K562 (cell line): ENCODE measurements at regions not wholly inside any gene's neighbourhood (a gene's known extent, or its start where the extent isn't known, plus 50 kb on each side); places are given as distances from the start of the nearest gene placed in this dataset.

Experiments
- ATAC-seq: fragments of 200-7000 bp; cut with Tn5 transposase; 3 replicates; pipeline ENCODE4 v1.9.1; 2020; ENCODE audit warnings: moderate library complexity
- BruUV-seq: library from RNA; stranded (reverse); fragments of 400-500 nt; replicated peaks from 2 replicates; lab custom pipeline; 2021; lab: Mats Ljungman, UMichigan
- CTCF ChIA-PET: fragments of 300-600 bp; formaldehyde crosslinking; extraction: SDS; loops from one replicate; lab custom pipeline; 2021; ENCODE audit warnings: low intra/inter-chr PET ratio; lab: Yijun Ruan, JAX
- POLR2A ChIA-PET: fragments of 300-600, 350-650 bp; sonication (Branson Sonifier 250); formaldehyde crosslinking; extraction: SDS; loops from one replicate; lab custom pipeline; 2021; ENCODE audit warnings: antibody characterized with exemption, inconsistent platforms; lab: Yijun Ruan, JAX
- DNase-seq, 4 experiments: peaks; one replicate each; pipeline versions ENCODE4 v3.0.0 to v3.0.0-alpha.2; 2011 to 2018; ENCODE audit warnings: low spot score in 3 of 4, mixed read lengths in 3 of 4; ENCODE audit errors: extremely low read depth in 1 of 4
- FAIRE-seq: peaks from 2 replicates; lab custom pipeline; 2011; peaks lifted over from hg19 to GRCh38; lab: Jason Lieb, UNC
- H2AFZ ChIP-seq: 2 replicates; pipeline ENCODE4 v1.6.0; 2011; ENCODE audit warnings: low read depth, low read length, control low read depth, inconsistent platforms
- H3K27ac ChIP-seq: fragments of 200-600 bp; 3 replicates; pipeline ENCODE4 v1.8.0; 2011; ENCODE audit warnings: low read depth, mild to moderate bottlenecking, control low read depth, inconsistent platforms, low read length, moderate library complexity, mixed read lengths; ENCODE audit errors: extremely low read depth
- H3K27me3 ChIP-seq, 2 experiments: fragments of 300-600 bp in 1 of 2; 2 replicates in 1 of 2; 3 replicates in 1 of 2; pipeline versions ENCODE4 v1.6.0 to v1.8.0; 2011; ENCODE audit warnings: inconsistent platforms in 2 of 2, low read length in 2 of 2, mild to moderate bottlenecking in 1 of 2, mixed read lengths in 1 of 2, moderate library complexity in 1 of 2; ENCODE audit not compliant: control insufficient read depth in 2 of 2, insufficient read depth in 2 of 2
- H3K36me3 ChIP-seq: fragments of 300-600 bp; 3 replicates; pipeline ENCODE4 v1.8.0; 2011; ENCODE audit warnings: mild to moderate bottlenecking, low read length, inconsistent platforms; ENCODE audit not compliant: control insufficient read depth, insufficient read depth
- H3K4me1 ChIP-seq, 2 experiments: fragments of 200-600 bp in 1 of 2; replicated peaks in 1 of 2; 2 replicates in 1 of 2; 3 replicates in 1 of 2; pipeline versions ENCODE4 v1.5.1 to v1.8.0; 2011; ENCODE audit warnings: inconsistent platforms in 2 of 2, low read length in 2 of 2, mild to moderate bottlenecking in 1 of 2, mixed read lengths in 1 of 2, moderate library complexity in 1 of 2; ENCODE audit not compliant: control insufficient read depth in 2 of 2, insufficient read depth in 2 of 2
- H3K4me2 ChIP-seq: 2 replicates; pipeline ENCODE4 v1.6.1; 2011; ENCODE audit warnings: low read length, control low read depth, inconsistent platforms, mixed read lengths; ENCODE audit not compliant: insufficient read depth
- H3K4me3 ChIP-seq: fragments of 200-600 bp; sonication (generic), shearing (Covaris generic); 2 replicates; pipeline ENCODE4 v1.5.1; 2016; ENCODE audit warnings: control low read depth, inconsistent platforms
- H3K79me2 ChIP-seq: fragments of 200-600 bp; 3 replicates; pipeline ENCODE4 v1.8.0; 2011; ENCODE audit warnings: low read length, inconsistent platforms; ENCODE audit not compliant: control insufficient read depth, insufficient read depth
- H3K9ac ChIP-seq, 2 experiments: 2 replicates each; pipeline versions ENCODE4 v1.6.0 to v1.6.1; 2011; ENCODE audit warnings: low read depth in 2 of 2, low read length in 2 of 2, control low read depth in 1 of 2, inconsistent platforms in 1 of 2, mild to moderate bottlenecking in 1 of 2, mixed read lengths in 1 of 2; ENCODE audit not compliant: insufficient read depth in 1 of 2
- H3K9me1 ChIP-seq: one replicate; pipeline ENCODE4 v1.6.0; 2011; ENCODE audit warnings: inconsistent platforms, mild to moderate bottlenecking, low read length, moderate library complexity; ENCODE audit not compliant: control insufficient read depth, insufficient read depth
- H3K9me3 ChIP-seq: replicated peaks from 2 replicates; pipeline ENCODE4 v1.5.1; 2011; ENCODE audit warnings: low read depth, low read length, inconsistent platforms; ENCODE audit not compliant: control insufficient read depth, insufficient read depth
- H4K20me1 ChIP-seq: replicated peaks from 2 replicates; pipeline ENCODE4 v1.6.1; 2011; ENCODE audit warnings: low read length, inconsistent platforms, mixed read lengths; ENCODE audit not compliant: control insufficient read depth, insufficient read depth
- GATA2 ChIP-seq: sonication (generic); formaldehyde crosslinking; IDR thresholded peaks from 2 replicates; pipeline ENCODE4 v1.4.0; 2020; ENCODE audit warnings: mild to moderate bottlenecking, missing genetic modification reagents
- NFIC ChIP-seq: fragments of 450-650 bp; IDR thresholded peaks from 2 replicates; pipeline ENCODE4 v1.6.1; 2017; ENCODE audit warnings: mild to moderate bottlenecking, inconsistent platforms
- POLR2AphosphoS2 ChIP-seq: IDR thresholded peaks from 2 replicates; pipeline ENCODE4 v1.6.1; 2012; ENCODE audit warnings: low read length, improper control_type of control experiment
- POLR2G ChIP-seq: fragments of 200-400 bp; formaldehyde crosslinking; IDR thresholded peaks from 2 replicates; pipeline ENCODE4 v1.6.1; 2017; ENCODE audit warnings: low read depth, mild to moderate bottlenecking, antibody characterized with exemption, low read length, moderate library complexity
- SMARCE1 ChIP-seq: fragments of 450-650 bp; IDR thresholded peaks from 2 replicates; pipeline ENCODE4 v1.7.1; 2016; ENCODE audit warnings: mild to moderate bottlenecking
- TRIM28 ChIP-seq: fragments of 450-650 bp; IDR thresholded peaks from 2 replicates; pipeline ENCODE4 v1.6.1; 2017
- WGBS: fragments of 100-300 bp; shearing (Covaris generic); methylation state at CpG from one replicate; pipeline ENCODE4 v1.1.6; 2016; ENCODE audit warnings: low coverage, mixed read lengths; ENCODE audit not compliant: insufficient coverage; ENCODE audit errors: missing lambda C conversion rate; 5-methylcytosine and 5-hydroxymethylcytosine counted together
- in situ Hi-C: fragments of 300-500 bp; cut with MboI; formaldehyde crosslinking; loops from 4 replicates; pipeline ENCODE4 v1.15.0; 2018; ENCODE audit warnings: inconsistent platforms, mixed read lengths
- intact Hi-C: fragments of 100-400 bp; cut with micrococcal nuclease; formaldehyde crosslinking; loops from 2 replicates; pipeline ENCODE4 v1.14.2; 2022
- TF ChIP-seq, protein P1 (sequence below): fragments of 250-450 bp; sonication (Bioruptor Pico); IDR thresholded peaks from 2 replicates; pipeline ENCODE4 v1.8.0; 2022; ENCODE audit warnings: moderate library complexity, mild to moderate bottlenecking, inconsistent platforms
- TF ChIP-seq, protein P2 (sequence below): sonication (generic); formaldehyde crosslinking; IDR thresholded peaks from 2 replicates; pipeline ENCODE4 v1.9.0; 2022; ENCODE audit warnings: mild to moderate bottlenecking, missing genetic modification reagents
- TF ChIP-seq, protein P3 (sequence below): sonication (generic); formaldehyde crosslinking; IDR thresholded peaks from 2 replicates; pipeline ENCODE4 v1.8.0; 2022; ENCODE audit warnings: missing genetic modification reagents, mild to moderate bottlenecking, moderate library complexity, borderline replicate concordance
- TF ChIP-seq, protein P4 (sequence below): fragments of 450-650 bp; formaldehyde crosslinking; IDR thresholded peaks from 2 replicates; pipeline ENCODE4 v1.4.0; 2022; ENCODE audit warnings: missing genetic modification characterization

DNA sequence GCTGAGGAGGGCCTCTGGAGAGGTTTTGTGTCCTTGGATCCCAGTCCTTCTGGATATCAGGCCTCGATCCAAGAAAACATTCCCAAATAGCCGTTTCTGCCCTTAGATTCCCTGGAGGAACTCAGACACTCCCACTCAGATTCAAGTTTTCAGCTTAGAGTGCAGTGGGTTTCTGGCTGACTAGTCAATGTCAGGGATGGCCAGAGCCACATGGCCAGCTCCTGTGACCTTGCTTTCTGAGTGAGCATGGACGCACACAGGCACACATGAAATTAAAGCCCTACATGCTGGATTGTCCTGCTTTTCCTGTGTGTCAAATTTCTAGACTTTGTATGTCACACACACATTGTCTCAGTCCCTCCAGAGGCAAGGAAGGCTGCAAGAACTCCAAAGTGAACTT is 86.2 kb downstream of the TNFAIP2 start:
- BruUV-seq, result no TSS peak
- Histone ChIP-seq H4K20me1 (no peaks in the 10 kb centered on the region), H3K4me3 (no peak overlapping the region), H2AFZ (peak overlapping the region; percentile 59), H3K9me3 (peaks cover 2% of the 10 kb centered on the region), H3K27me3 (no peaks in the 10 kb centered on the region), H3K79me2 (peaks cover 23% of the 10 kb centered on the region; the same call in 2 of the 3 replicates), H3K4me2 (peak overlapping the region; percentile 63), H3K36me3 (no peaks in the 10 kb centered on the region), H3K9me1 (no peaks in the 10 kb centered on the region), H3K4me1 (peaks cover 15 to 32% of the 10 kb centered on the region in 2 experiments; a peak in 4 of 5 replicates), H3K27ac (peak overlapping the region; percentile 41; the same call in 2 of the 3 replicates), H3K9ac (peak overlapping the region; percentile 20 to 74; a peak in 3 of 4 replicates)
- peak; percentile 37 for FAIRE-seq
- no peak for DNase-seq
- POLR2A ChIA-PET, result interaction anchor here (0.5 to 1.7 kb wide), 5 partner anchors 8 to 124 kb away, joined by 3 to 7 read pairs (median 3); partner anchors contain the start of gene EIF5
- in situ Hi-C loops, result no loop called here
- 34% methylated on average over 3 of the region's 3 CpGs for WGBS
- intact Hi-C loops, result loop anchor here (10.0 kb wide), 1 partner anchor 75 kb away; no protein-coding TSS in a partner anchor
- CTCF ChIA-PET, result no interaction called here
- no peak for ATAC-seq
- TF ChIP-seq, protein P1, sequence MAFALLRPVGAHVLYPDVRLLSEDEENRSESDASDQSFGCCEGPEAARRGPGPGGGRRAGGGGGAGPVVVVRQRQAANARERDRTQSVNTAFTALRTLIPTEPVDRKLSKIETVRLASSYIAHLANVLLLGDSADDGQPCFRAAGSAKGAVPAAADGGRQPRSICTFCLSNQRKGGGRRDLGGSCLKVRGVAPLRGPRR (CRISPR knock-in tag), result no peak
- TF ChIP-seq SMARCE1, result no peak
- TF ChIP-seq, protein P2, sequence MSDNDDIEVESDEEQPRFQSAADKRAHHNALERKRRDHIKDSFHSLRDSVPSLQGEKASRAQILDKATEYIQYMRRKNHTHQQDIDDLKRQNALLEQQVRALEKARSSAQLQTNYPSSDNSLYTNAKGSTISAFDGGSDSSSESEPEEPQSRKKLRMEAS, result peak; percentile 41; the same call in 1 of the 2 replicates
- TF ChIP-seq, all 486 proteins: peak for 1

DNA sequence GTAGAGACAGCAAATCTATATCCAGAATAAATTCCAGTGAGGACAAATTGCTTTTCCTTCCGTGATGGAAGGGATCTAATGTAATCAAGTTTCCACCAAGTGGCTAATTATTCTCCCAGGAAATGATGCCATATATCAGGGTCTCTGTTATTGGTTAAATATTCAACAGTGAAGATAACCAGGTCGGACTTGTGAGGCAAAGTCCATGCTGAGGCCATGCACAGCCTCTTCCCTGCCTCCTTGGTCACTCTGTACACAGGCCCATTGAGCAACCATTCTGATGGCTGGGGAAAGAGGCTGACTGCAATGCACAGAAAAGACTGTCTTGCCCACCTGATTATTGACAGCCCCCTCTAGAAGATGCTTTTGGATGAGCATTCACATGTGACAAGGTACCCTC is 90.1 kb downstream of the TNFAIP2 start:
- DNase-seq (no peak), ATAC-seq (no peak), FAIRE-seq (no peak)
- H4K20me1 ChIP-seq, result no peaks in the 10 kb centered on the region
- 0% methylated on average over 1 of the region's 2 CpGs for WGBS
- intact Hi-C loops (no loop called here), in situ Hi-C loops (no loop called here)
- H3K9me3 ChIP-seq, result no peaks in the 10 kb centered on the region
- H3K4me3 ChIP-seq, result no peak overlapping the region
- no peak overlapping the region for H3K4me2 ChIP-seq
- H3K79me2 ChIP-seq, result peaks cover 2% of the 10 kb centered on the region; the same call in 2 of the 3 replicates
- ChIA-PET CTCF (no interaction called here), POLR2A (no interaction called here)
- no peaks in the 10 kb centered on the region for H3K27me3 ChIP-seq
- no peaks in the 10 kb centered on the region for H3K9me1 ChIP-seq
- no peak overlapping the region for H3K27ac ChIP-seq
- no peak overlapping the region for H2AFZ ChIP-seq
- H3K36me3 ChIP-seq, result no peaks in the 10 kb centered on the region
- peaks cover 7 to 11% of the 10 kb centered on the region in 2 experiments; a peak in 4 of 5 replicates for H3K4me1 ChIP-seq
- no peak overlapping the region for H3K9ac ChIP-seq
- BruUV-seq, result no TSS peak
- TF ChIP-seq GATA2 (CRISPR knock-in tag) (no peak), TRIM28 (no peak), POLR2AphosphoS2 (no peak), POLR2G (no peak), NFIC (no peak)
- TF ChIP-seq, protein P3, sequence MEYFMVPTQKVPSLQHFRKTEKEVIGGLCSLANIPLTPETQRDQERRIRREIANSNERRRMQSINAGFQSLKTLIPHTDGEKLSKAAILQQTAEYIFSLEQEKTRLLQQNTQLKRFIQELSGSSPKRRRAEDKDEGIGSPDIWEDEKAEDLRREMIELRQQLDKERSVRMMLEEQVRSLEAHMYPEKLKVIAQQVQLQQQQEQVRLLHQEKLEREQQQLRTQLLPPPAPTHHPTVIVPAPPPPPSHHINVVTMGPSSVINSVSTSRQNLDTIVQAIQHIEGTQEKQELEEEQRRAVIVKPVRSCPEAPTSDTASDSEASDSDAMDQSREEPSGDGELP (CRISPR knock-in tag), result no peak
- TF ChIP-seq, protein P4, sequence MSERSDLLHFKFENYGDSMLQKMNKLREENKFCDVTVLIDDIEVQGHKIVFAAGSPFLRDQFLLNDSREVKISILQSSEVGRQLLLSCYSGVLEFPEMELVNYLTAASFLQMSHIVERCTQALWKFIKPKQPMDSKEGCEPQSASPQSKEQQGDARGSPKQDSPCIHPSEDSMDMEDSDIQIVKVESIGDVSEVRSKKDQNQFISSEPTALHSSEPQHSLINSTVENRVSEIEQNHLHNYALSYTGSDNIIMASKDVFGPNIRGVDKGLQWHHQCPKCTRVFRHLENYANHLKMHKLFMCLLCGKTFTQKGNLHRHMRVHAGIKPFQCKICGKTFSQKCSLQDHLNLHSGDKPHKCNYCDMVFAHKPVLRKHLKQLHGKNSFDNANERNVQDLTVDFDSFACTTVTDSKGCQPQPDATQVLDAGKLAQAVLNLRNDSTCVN (CRISPR knock-in tag), result no peak
